Inflammatory macrophage treated with lipopolysaccharide for 1 hour (primary cell): ENCODE measurements at regions not wholly inside any gene's neighbourhood (a gene's known extent, or its start where the extent isn't known, plus 50 kb on each side); places are given as distances from the start of the nearest gene placed in this dataset.
"Not testable (repeated sequence)": the region's sequence is repeated elsewhere in the genome, so short reads cannot be mapped to it uniquely, and the experiment has no call there.

ENCODE experiments used
- DNase-seq, 2 donors: peaks; one replicate each; pipeline ENCODE4 v3.0.0-alpha.2; 2020 to 2022

GRCh38 chr22:25281675-25282345 lies 62.4 kb downstream of the CRYBB2 start:
- peak; percentile 20 to 23 for DNase-seq

GRCh38 chr22:25282346-25282670 lies 62.9 kb downstream of the CRYBB2 start:
- DNase-seq = no peak

- no peak for DNase-seq
These were observed 63.5 kb downstream of the CRYBB2 start for GRCh38 chr22:25282671-25283561.

GRCh38 chr22:25288481-25288880 lies 69.0 kb downstream of the CRYBB2 start:
- DNase-seq = not testable (repeated sequence)

- DNase-seq = not testable (repeated sequence)
These were observed 82.5 kb downstream of the CRYBB2 start for GRCh38 chr22:25301912-25302311.

- not testable (repeated sequence) for DNase-seq
These were observed 90.1 kb downstream of the CRYBB2 start for GRCh38 chr22:25309586-25309985.

GRCh38 chr22:25311924-25312323 lies 92.5 kb downstream of the CRYBB2 start:
- DNase-seq = not testable (repeated sequence)

- DNase-seq = no peak
These were observed 98.8 kb downstream of the CRYBB2 start for GRCh38 chr22:25318081-25318823.

- DNase-seq = no peak
These were observed 107.7 kb downstream of the CRYBB2 start for GRCh38 chr22:25327018-25327755.

- no peak for DNase-seq
These were observed 111.6 kb downstream of the CRYBB2 start for GRCh38 chr22:25331050-25331449.

GRCh38 chr22:25331911-25332310 lies 112.5 kb downstream of the CRYBB2 start:
- not testable (repeated sequence) for DNase-seq

GRCh38 chr22:25332386-25332785 lies 112.9 kb downstream of the CRYBB2 start:
- no peak for DNase-seq

GRCh38 chr22:25334162-25334490 lies 114.7 kb downstream of the CRYBB2 start:
- DNase-seq = peak; percentile 24 to 60

GRCh38 chr22:25334631-25335030 lies 115.2 kb downstream of the CRYBB2 start:
- DNase-seq = not testable (repeated sequence)

GRCh38 chr22:25335276-25335675 lies 115.8 kb downstream of the CRYBB2 start:
- not testable (repeated sequence) for DNase-seq

GRCh38 chr22:25340536-25340935 lies 121.1 kb downstream of the CRYBB2 start:
- not testable (repeated sequence) for DNase-seq

- not testable (repeated sequence) for DNase-seq
These were observed 124.9 kb downstream of the CRYBB2 start for GRCh38 chr22:25344366-25344765.

- DNase-seq = no peak
These were observed 127.7 kb downstream of the CRYBB2 start for GRCh38 chr22:25346859-25347751.

GRCh38 chr22:25347752-25348102 lies 128.3 kb downstream of the CRYBB2 start:
- no peak for DNase-seq

GRCh38 chr22:25348391-25348790 lies 129.0 kb downstream of the CRYBB2 start:
- DNase-seq = no peak

- DNase-seq = not testable (repeated sequence)
These were observed 129.6 kb downstream of the CRYBB2 start for GRCh38 chr22:25348996-25349395.

- no peak for DNase-seq
These were observed 131.1 kb downstream of the CRYBB2 start for GRCh38 chr22:25350551-25350971.
